ENCODE measurements at regions not wholly inside any gene's neighbourhood (a gene's known extent, or its start where the extent isn't known, plus 50 kb on each side); places are given as distances from the start of the nearest gene placed in this dataset.

DNA sequence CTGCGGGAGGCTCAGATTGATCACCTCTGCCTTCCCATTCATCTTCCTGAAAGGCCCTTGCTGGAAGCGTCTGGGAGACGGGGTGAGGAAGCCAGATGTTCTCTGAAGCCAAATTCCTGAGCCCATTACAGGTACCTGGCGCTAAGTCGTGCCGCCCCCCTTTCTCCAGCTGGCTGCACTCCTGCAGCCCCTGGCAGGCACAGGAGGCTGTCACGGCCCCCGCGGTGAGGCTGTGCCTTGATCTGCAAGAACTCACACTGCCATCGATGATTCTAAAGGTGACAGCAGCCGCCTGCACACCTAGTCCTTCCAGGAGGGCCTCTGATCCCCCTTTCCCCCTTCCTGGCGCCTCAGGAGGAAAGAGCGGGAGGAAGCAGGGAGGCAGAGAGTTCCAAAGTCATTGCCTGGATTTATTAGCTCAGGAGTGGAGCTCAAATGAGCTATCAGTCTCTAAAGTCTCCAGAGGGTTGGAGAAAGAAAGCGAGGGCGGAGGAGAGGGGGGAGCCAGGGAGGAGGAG, 106.9 kb downstream of the RFLNA start:
- no peak overlapping the region for H3K27ac ChIP-seq (ENCODE audit: control insufficient read depth, insufficient read depth)
- in situ Hi-C loops (cut with MboI) (no loop called here), intact Hi-C loops (cut with micrococcal nuclease; ENCODE audit: unreplicated experiment) (no loop called here)
- H3K9me3 ChIP-seq (replicated peaks; ENCODE audit: control insufficient read depth, insufficient read depth, low read length) = no peaks in the 10 kb centered on the region
- no peak overlapping the region for H2AFZ ChIP-seq (ENCODE audit: control insufficient read depth, low read depth, low read length)
- CTCF ChIA-PET = interaction anchor here (0.7 to 1.2 kb wide), 3 partner anchors 11 to 64 kb away, joined by 3 read pairs; no protein-coding TSS in a partner anchor
- H3K4me1 ChIP-seq (ENCODE audit: control insufficient read depth, insufficient read depth, low read length) = no peaks in the 10 kb centered on the region
- no peak for DNase-seq (ENCODE audit: low read depth, low spot score)
- WGBS (ENCODE audit: insufficient coverage, insufficient replicate concordance, low lambda C conversion rate, missing lambda C conversion rate) = 98% methylated on average over 12 of the region's 15 CpGs
- H3K36me3 ChIP-seq (ENCODE audit: control insufficient read depth in 2 of 2, insufficient read depth in 2 of 2, low read length in 1 of 2) = peaks cover 7 to 46% of the 10 kb centered on the region in 2 experiments; a peak in 3 of 4 replicates
- no peak for ATAC-seq
- RAD21 ChIA-PET (ENCODE audit: unreplicated experiment) = interaction anchor here (1.1 kb wide), 1 partner anchor 96 kb away, joined by 3 read pairs; no protein-coding TSS in a partner anchor
- FAIRE-seq = no peak
- no peak overlapping the region for H3K9ac ChIP-seq (ENCODE audit: control insufficient read depth, insufficient read depth, low read length)
- no peak overlapping the region for H3K4me2 ChIP-seq (ENCODE audit: control insufficient read depth, insufficient read depth)
- POLR2A ChIA-PET = no interaction called here
- no peaks in the 10 kb centered on the region for H4K20me1 ChIP-seq (ENCODE audit: control insufficient read depth, insufficient read depth)
- H3K79me2 ChIP-seq (ENCODE audit: control insufficient read depth, insufficient read depth, low read length) = no peaks in the 10 kb centered on the region
- H3K27me3 ChIP-seq (replicated peaks in 1 of 2; ENCODE audit: control insufficient read depth in 2 of 2, insufficient read depth in 2 of 2, low read length in 1 of 2) = no peaks in the 10 kb centered on the region
- SMC1A ChIA-PET (ENCODE audit: uncharacterized antibody, unreplicated experiment) = no interaction called here
- no peak overlapping the region for H3K4me3 ChIP-seq
- no peak for TF ChIP-seq JUNB (IDR thresholded peaks at IDR 0.05)
- no peak for TF ChIP-seq BMI1 (IDR thresholded peaks at IDR 0.05; ENCODE audit: borderline replicate concordance)
- TF ChIP-seq, protein P1, sequence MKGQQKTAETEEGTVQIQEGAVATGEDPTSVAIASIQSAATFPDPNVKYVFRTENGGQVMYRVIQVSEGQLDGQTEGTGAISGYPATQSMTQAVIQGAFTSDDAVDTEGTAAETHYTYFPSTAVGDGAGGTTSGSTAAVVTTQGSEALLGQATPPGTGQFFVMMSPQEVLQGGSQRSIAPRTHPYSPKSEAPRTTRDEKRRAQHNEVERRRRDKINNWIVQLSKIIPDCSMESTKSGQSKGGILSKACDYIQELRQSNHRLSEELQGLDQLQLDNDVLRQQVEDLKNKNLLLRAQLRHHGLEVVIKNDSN (IDR thresholded peaks at IDR 0.05; ENCODE audit: borderline replicate concordance, extremely low read length, insufficient read depth, low read depth, low read length) = no peak
- TF ChIP-seq POLR2A (IDR thresholded peaks at IDR 0.05; ENCODE audit: low read depth, low read length) = no peak
- TF ChIP-seq, protein P2, sequence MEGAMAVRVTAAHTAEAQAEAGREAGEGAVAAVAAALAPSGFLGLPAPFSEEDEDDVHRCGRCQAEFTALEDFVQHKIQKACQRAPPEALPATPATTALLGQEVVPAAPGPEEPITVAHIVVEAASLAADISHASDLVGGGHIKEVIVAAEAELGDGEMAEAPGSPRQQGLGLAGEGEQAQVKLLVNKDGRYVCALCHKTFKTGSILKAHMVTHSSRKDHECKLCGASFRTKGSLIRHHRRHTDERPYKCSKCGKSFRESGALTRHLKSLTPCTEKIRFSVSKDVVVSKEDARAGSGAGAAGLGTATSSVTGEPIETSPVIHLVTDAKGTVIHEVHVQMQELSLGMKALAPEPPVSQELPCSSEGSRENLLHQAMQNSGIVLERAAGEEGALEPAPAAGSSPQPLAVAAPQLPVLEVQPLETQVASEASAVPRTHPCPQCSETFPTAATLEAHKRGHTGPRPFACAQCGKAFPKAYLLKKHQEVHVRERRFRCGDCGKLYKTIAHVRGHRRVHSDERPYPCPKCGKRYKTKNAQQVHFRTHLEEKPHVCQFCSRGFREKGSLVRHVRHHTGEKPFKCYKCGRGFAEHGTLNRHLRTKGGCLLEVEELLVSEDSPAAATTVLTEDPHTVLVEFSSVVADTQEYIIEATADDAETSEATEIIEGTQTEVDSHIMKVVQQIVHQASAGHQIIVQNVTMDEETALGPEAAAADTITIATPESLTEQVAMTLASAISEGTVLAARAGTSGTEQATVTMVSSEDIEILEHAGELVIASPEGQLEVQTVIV (IDR thresholded peaks at IDR 0.05; ENCODE audit: borderline replicate concordance, partially characterized antibody) = no peak
- no peak for TF ChIP-seq HDAC6 (IDR thresholded peaks at IDR 0.05; ENCODE audit: unreplicated experiment)
- no peak for TF ChIP-seq HCFC1 (IDR thresholded peaks at IDR 0.05; ENCODE audit: low read length)
- TF ChIP-seq MXI1 (IDR thresholded peaks at IDR 0.05; ENCODE audit: low read depth, low read length) = no peak
- TF ChIP-seq NR2C2 (IDR thresholded peaks at IDR 0.05; ENCODE audit: borderline replicate concordance, control insufficient read depth, insufficient read length, low read depth) = no peak
- TF ChIP-seq, protein P3, sequence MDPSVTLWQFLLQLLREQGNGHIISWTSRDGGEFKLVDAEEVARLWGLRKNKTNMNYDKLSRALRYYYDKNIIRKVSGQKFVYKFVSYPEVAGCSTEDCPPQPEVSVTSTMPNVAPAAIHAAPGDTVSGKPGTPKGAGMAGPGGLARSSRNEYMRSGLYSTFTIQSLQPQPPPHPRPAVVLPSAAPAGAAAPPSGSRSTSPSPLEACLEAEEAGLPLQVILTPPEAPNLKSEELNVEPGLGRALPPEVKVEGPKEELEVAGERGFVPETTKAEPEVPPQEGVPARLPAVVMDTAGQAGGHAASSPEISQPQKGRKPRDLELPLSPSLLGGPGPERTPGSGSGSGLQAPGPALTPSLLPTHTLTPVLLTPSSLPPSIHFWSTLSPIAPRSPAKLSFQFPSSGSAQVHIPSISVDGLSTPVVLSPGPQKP (IDR thresholded peaks at IDR 0.05; ENCODE audit: low read depth, low read length) = no peak
- no peak for TF ChIP-seq IKZF1 (conservative IDR thresholded peaks at IDR 0.05)
- no peak for TF ChIP-seq NRF1 (conservative IDR thresholded peaks at IDR 0.05; ENCODE audit: low read depth, low read length)
- no TSS peak for BruUV-seq (replicated peaks)

All from GM12878 (cell line).